Right lobe of liver (tissue), 4 donors: ENCODE measurements at regions not wholly inside any gene's neighbourhood (a gene's known extent, or its start where the extent isn't known, plus 50 kb on each side); places are given as distances from the start of the nearest gene placed in this dataset.

Experiments used
- CTCF ChIP-seq, 4 donors: fragments of 200-600 bp in 3 of 4; fragments of 450-650 bp in 1 of 4; IDR thresholded peaks; one replicate each; pipeline versions ENCODE4 v1.5.1 to v1.8.0; 2016 to 2022; ENCODE audit warnings: antibody characterized with exemption in 4 of 4, mild to moderate bottlenecking in 2 of 4
- POLR2A ChIP-seq: fragments of 450-650 bp; IDR thresholded peaks from one replicate; pipeline ENCODE4 v1.6.1; 2017; ENCODE audit warnings: antibody characterized with exemption, mild to moderate bottlenecking
- donor health status: DM: no; HTN: no; CAD: no.
- donor health status: DM: no; HTN: no; CAD: no.
- donor health status: DM: no; HTN: yes; CAD: no.

- TF ChIP-seq CTCF (IDR thresholded peaks at IDR 0.05) = no peak
- TF ChIP-seq POLR2A = no peak
Measured at GRCh38 chr9:13728917-13729811, 449.7 kb upstream of the MPDZ start.
